GM10248 (cell line): ENCODE measurements at regions not wholly inside any gene's neighbourhood (a gene's known extent, or its start where the extent isn't known, plus 50 kb on each side); places are given as distances from the start of the nearest gene placed in this dataset.

Experiments
- CTCF ChIA-PET: fragments of 300-600 bp; sonication (Branson Sonifier 250); formaldehyde crosslinking; extraction: SDS; loops from one replicate; lab custom pipeline; 2021; ENCODE audit warnings: antibody characterized with exemption; lab: Yijun Ruan, JAX
- POLR2A ChIA-PET: fragments of 350-650 bp; sonication (Branson Sonifier 250); formaldehyde crosslinking; extraction: SDS; loops from one replicate; lab custom pipeline; 2020; ENCODE audit warnings: antibody characterized with exemption; lab: Yijun Ruan, JAX
- DNase-seq: peaks from one replicate; pipeline ENCODE4 v3.0.0; 2012; ENCODE audit errors: extremely low spot score
- TF ChIP-seq, protein P1 (sequence below): IDR thresholded peaks from 2 replicates; pipeline ENCODE4 v1.5.1; 2012; ENCODE audit warnings: mild to moderate bottlenecking, low read depth; ENCODE audit errors: extremely low read depth, missing control alignments, control extremely low read depth

DNA sequence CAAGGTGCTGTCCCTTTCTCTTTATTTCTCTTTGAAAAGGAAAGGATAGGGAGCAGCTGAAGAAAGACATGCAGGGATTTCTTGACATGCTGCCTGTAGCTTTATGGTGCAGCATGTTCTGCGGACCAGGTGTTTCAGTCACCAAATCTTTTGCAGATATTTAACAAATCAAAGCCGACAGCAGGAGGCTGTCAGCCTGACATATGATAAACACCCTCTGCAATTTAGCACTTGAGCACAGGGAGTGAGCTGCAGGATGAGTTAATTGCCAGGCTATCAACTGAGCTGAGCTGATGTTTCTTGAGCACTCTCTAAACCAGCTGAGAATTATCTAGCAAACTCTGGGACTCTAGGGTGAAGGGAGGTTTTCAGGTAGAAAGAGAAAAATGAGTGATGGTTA lies 212.8 kb upstream of the ATP10B start:
- TF ChIP-seq, protein P1, sequence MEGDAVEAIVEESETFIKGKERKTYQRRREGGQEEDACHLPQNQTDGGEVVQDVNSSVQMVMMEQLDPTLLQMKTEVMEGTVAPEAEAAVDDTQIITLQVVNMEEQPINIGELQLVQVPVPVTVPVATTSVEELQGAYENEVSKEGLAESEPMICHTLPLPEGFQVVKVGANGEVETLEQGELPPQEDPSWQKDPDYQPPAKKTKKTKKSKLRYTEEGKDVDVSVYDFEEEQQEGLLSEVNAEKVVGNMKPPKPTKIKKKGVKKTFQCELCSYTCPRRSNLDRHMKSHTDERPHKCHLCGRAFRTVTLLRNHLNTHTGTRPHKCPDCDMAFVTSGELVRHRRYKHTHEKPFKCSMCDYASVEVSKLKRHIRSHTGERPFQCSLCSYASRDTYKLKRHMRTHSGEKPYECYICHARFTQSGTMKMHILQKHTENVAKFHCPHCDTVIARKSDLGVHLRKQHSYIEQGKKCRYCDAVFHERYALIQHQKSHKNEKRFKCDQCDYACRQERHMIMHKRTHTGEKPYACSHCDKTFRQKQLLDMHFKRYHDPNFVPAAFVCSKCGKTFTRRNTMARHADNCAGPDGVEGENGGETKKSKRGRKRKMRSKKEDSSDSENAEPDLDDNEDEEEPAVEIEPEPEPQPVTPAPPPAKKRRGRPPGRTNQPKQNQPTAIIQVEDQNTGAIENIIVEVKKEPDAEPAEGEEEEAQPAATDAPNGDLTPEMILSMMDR, result no peak
- no peak for DNase-seq
- ChIA-PET CTCF (no interaction called here), POLR2A (no interaction called here)

GRCh38 chr5:161064297-161064696 lies 212.3 kb upstream of the ATP10B start:
- ChIA-PET CTCF (no interaction called here), POLR2A (no interaction called here)
- no peak for DNase-seq
- TF ChIP-seq, protein P1, result no peak

GRCh38 chr5:161058781-161059180 lies 206.8 kb upstream of the ATP10B start:
- TF ChIP-seq, protein P1, result no peak
- DNase-seq, result no peak
- POLR2A ChIA-PET, result no interaction called here
- CTCF ChIA-PET, result no interaction called here

GRCh38 chr5:161051920-161052500 lies 200.0 kb upstream of the ATP10B start:
- POLR2A ChIA-PET, result no interaction called here
- no peak for DNase-seq
- TF ChIP-seq, protein P1, result no peak
- CTCF ChIA-PET, result interaction anchor here (1.5 to 2.0 kb wide), 2 partner anchors 11 to 16 kb away, joined by 3 to 7 read pairs; no protein-coding TSS in a partner anchor

- TF ChIP-seq, protein P1, result no peak
- POLR2A ChIA-PET, result no interaction called here
- no peak for DNase-seq
- CTCF ChIA-PET, result no interaction called here
Measured at GRCh38 chr5:161047024-161047423, 195.0 kb upstream of the ATP10B start.

GRCh38 chr5:161042862-161043261 lies 190.9 kb upstream of the ATP10B start:
- TF ChIP-seq, protein P1, result no peak
- DNase-seq, result no peak
- POLR2A ChIA-PET, result no interaction called here
- CTCF ChIA-PET, result no interaction called here
